ENCODE measurements at regions not wholly inside any gene's neighbourhood (a gene's known extent, or its start where the extent isn't known, plus 50 kb on each side); places are given as distances from the start of the nearest gene placed in this dataset.

GRCh38 chr10:754914-755313, 65.4 kb upstream of the DIP2C start:
- no peaks in the 10 kb centered on the region for H3K4me1 ChIP-seq (ENCODE audit: control insufficient read depth, insufficient read depth, low read length)
- no peak overlapping the region for H3K27ac ChIP-seq (ENCODE audit: extremely low read depth, low read depth, low read length)
- no peaks in the 10 kb centered on the region for H3K9me3 ChIP-seq (ENCODE audit: control insufficient read depth, insufficient read depth, low read depth, low read length)
- ChIA-PET CTCF (no interaction called here), POLR2A (no interaction called here)
- H3K36me3 ChIP-seq (ENCODE audit: control insufficient read depth in 2 of 2, insufficient read depth in 1 of 2, low read length in 2 of 2): no peaks in the 10 kb centered on the region
- H3K4me3 ChIP-seq (ENCODE audit: low read depth, low read length): no peak overlapping the region
- TF ChIP-seq ZNF354C (tag by site-specific recombination; IDR thresholded peaks at IDR 0.05; ENCODE audit: borderline replicate concordance, low read depth) (no peak), ZNF184 (tag by site-specific recombination; IDR thresholded peaks at IDR 0.05) (peak; percentile 91), ZNF791 (tag by site-specific recombination; IDR thresholded peaks at IDR 0.05) (no peak)

- POLR2A ChIA-PET: no interaction called here
- Histone ChIP-seq H3K4me1 (ENCODE audit: control insufficient read depth, insufficient read depth, low read length) (no peaks in the 10 kb centered on the region), H3K36me3 (ENCODE audit: control insufficient read depth in 2 of 2, insufficient read depth in 1 of 2, low read length in 2 of 2) (no peaks in the 10 kb centered on the region), H3K27ac (ENCODE audit: extremely low read depth, low read depth, low read length) (no peak overlapping the region), H3K4me3 (ENCODE audit: low read depth, low read length) (no peak overlapping the region), H3K9me3 (ENCODE audit: control insufficient read depth, insufficient read depth, low read depth, low read length) (no peaks in the 10 kb centered on the region)
- no peak for TF ChIP-seq ZNF112 (tag by site-specific recombination; IDR thresholded peaks at IDR 0.05)
- CTCF ChIA-PET: no interaction called here
These were observed 64.1 kb upstream of the DIP2C start for GRCh38 chr10:753530-753929.

GRCh38 chr10:740936-741431, 51.5 kb upstream of the DIP2C start:
- H3K4me1 ChIP-seq (ENCODE audit: control insufficient read depth, insufficient read depth, low read length): no peaks in the 10 kb centered on the region
- TF ChIP-seq ZNF280C (tag by site-specific recombination; IDR thresholded peaks at IDR 0.05): no peak
- no peak for TF ChIP-seq ZNF600 (tag by site-specific recombination; IDR thresholded peaks at IDR 0.05)
- TF ChIP-seq ZNF830 (tag by site-specific recombination; IDR thresholded peaks at IDR 0.05; ENCODE audit: low read depth): no peak
- TF ChIP-seq ZBTB1 (tag by site-specific recombination; IDR thresholded peaks at IDR 0.05): no peak
- TF ChIP-seq BCL11B (tag by site-specific recombination; IDR thresholded peaks at IDR 0.05; ENCODE audit: low read depth): no peak
- no peak for TF ChIP-seq ZBTB44 (tag by site-specific recombination; IDR thresholded peaks at IDR 0.05)
- no peak for TF ChIP-seq ZNF426 (tag by site-specific recombination; IDR thresholded peaks at IDR 0.05)
- TF ChIP-seq MEIS1 (CRISPR knock-in tag; IDR thresholded peaks at IDR 0.05; ENCODE audit: borderline replicate concordance): no peak
- TF ChIP-seq ZNF174 (tag by site-specific recombination; IDR thresholded peaks at IDR 0.05): no peak
- TF ChIP-seq ZNF473 (tag by site-specific recombination; IDR thresholded peaks at IDR 0.05): no peak
- TF ChIP-seq PRDM4 (tag by site-specific recombination; IDR thresholded peaks at IDR 0.05): no peak
- no peak for TF ChIP-seq EGR2 (tag by site-specific recombination; IDR thresholded peaks at IDR 0.05; ENCODE audit: low read depth)
- TF ChIP-seq GLIS2 (tag by site-specific recombination; IDR thresholded peaks at IDR 0.05): no peak
- TF ChIP-seq ZNF596 (tag by site-specific recombination; IDR thresholded peaks at IDR 0.05): no peak
- no peak for TF ChIP-seq PRDM1 (tag by site-specific recombination; IDR thresholded peaks at IDR 0.05)
- no peak for TF ChIP-seq ZNF140 (tag by site-specific recombination; IDR thresholded peaks at IDR 0.05)
- no peak for TF ChIP-seq ZNF654 (tag by site-specific recombination; IDR thresholded peaks at IDR 0.05; ENCODE audit: low read depth)
- TF ChIP-seq KLF10 (tag by site-specific recombination; IDR thresholded peaks at IDR 0.05): no peak
- H3K4me3 ChIP-seq (ENCODE audit: low read depth, low read length): no peak overlapping the region
- ChIA-PET CTCF (no interaction called here), POLR2A (no interaction called here)
- no peak overlapping the region for H3K27ac ChIP-seq (ENCODE audit: extremely low read depth, low read depth, low read length)
- H3K9me3 ChIP-seq (ENCODE audit: control insufficient read depth, insufficient read depth, low read depth, low read length): no peaks in the 10 kb centered on the region
- H3K36me3 ChIP-seq (ENCODE audit: control insufficient read depth in 2 of 2, insufficient read depth in 1 of 2, low read length in 2 of 2): no peaks in the 10 kb centered on the region

Measured in HEK293 (cell line).